ENCODE measurements at regions not wholly inside any gene's neighbourhood (a gene's known extent, or its start where the extent isn't known, plus 50 kb on each side); places are given as distances from the start of the nearest gene placed in this dataset.

GRCh38 chr13:112209266-112209665 lies 142.3 kb downstream of the SOX1 start:
- TF ChIP-seq ZNF462 (CRISPR knock-in tag; IDR thresholded peaks at IDR 0.05) (no peak), ETS1 (IDR thresholded peaks at IDR 0.05) (no peak), NANOG (IDR thresholded peaks at IDR 0.05; ENCODE audit: borderline replicate concordance) (no peak), JUNB (IDR thresholded peaks at IDR 0.05; ENCODE audit: unreplicated experiment) (no peak), EZH2phosphoT487 (IDR thresholded peaks at IDR 0.05; ENCODE audit: unreplicated experiment) (no peak), ZNF114 (CRISPR knock-in tag; IDR thresholded peaks at IDR 0.05) (no peak), POLR2AphosphoS5 (IDR thresholded peaks at IDR 0.05; ENCODE audit: low read depth) (no peak), CREB1 (CRISPR knock-in tag; IDR thresholded peaks at IDR 0.05; ENCODE audit: low read depth) (no peak), EZH2 (IDR thresholded peaks at IDR 0.05; ENCODE audit: low read depth, unreplicated experiment) (no peak), STAT1 (IDR thresholded peaks at IDR 0.05; ENCODE audit: unreplicated experiment) (no peak), ZNF331 (CRISPR knock-in tag; IDR thresholded peaks at IDR 0.05; ENCODE audit: low read depth) (no peak)
- TF ChIP-seq, protein P1, sequence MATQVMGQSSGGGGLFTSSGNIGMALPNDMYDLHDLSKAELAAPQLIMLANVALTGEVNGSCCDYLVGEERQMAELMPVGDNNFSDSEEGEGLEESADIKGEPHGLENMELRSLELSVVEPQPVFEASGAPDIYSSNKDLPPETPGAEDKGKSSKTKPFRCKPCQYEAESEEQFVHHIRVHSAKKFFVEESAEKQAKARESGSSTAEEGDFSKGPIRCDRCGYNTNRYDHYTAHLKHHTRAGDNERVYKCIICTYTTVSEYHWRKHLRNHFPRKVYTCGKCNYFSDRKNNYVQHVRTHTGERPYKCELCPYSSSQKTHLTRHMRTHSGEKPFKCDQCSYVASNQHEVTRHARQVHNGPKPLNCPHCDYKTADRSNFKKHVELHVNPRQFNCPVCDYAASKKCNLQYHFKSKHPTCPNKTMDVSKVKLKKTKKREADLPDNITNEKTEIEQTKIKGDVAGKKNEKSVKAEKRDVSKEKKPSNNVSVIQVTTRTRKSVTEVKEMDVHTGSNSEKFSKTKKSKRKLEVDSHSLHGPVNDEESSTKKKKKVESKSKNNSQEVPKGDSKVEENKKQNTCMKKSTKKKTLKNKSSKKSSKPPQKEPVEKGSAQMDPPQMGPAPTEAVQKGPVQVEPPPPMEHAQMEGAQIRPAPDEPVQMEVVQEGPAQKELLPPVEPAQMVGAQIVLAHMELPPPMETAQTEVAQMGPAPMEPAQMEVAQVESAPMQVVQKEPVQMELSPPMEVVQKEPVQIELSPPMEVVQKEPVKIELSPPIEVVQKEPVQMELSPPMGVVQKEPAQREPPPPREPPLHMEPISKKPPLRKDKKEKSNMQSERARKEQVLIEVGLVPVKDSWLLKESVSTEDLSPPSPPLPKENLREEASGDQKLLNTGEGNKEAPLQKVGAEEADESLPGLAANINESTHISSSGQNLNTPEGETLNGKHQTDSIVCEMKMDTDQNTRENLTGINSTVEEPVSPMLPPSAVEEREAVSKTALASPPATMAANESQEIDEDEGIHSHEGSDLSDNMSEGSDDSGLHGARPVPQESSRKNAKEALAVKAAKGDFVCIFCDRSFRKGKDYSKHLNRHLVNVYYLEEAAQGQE (IDR thresholded peaks at IDR 0.05; ENCODE audit: unreplicated experiment) = no peak
- TF ChIP-seq, protein P2, sequence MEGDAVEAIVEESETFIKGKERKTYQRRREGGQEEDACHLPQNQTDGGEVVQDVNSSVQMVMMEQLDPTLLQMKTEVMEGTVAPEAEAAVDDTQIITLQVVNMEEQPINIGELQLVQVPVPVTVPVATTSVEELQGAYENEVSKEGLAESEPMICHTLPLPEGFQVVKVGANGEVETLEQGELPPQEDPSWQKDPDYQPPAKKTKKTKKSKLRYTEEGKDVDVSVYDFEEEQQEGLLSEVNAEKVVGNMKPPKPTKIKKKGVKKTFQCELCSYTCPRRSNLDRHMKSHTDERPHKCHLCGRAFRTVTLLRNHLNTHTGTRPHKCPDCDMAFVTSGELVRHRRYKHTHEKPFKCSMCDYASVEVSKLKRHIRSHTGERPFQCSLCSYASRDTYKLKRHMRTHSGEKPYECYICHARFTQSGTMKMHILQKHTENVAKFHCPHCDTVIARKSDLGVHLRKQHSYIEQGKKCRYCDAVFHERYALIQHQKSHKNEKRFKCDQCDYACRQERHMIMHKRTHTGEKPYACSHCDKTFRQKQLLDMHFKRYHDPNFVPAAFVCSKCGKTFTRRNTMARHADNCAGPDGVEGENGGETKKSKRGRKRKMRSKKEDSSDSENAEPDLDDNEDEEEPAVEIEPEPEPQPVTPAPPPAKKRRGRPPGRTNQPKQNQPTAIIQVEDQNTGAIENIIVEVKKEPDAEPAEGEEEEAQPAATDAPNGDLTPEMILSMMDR (conservative IDR thresholded peaks at IDR 0.05; ENCODE audit: low read depth in 2 of 2) = no peak
- Histone ChIP-seq H3K4me1 (ENCODE audit: insufficient read depth) (peaks cover 16% of the 10 kb centered on the region), H3K4me2 (no peak overlapping the region), H3K27ac (ENCODE audit: low read depth) (no peak overlapping the region), H3K4me3 (no peak overlapping the region), H4K20me1 (replicated peaks; ENCODE audit: insufficient read depth) (no peaks in the 10 kb centered on the region), H2AFZ (no peak overlapping the region), H3K27me3 (ENCODE audit: insufficient read depth) (peaks cover 18% of the 10 kb centered on the region), H3K36me3 (ENCODE audit: insufficient read depth) (no peaks in the 10 kb centered on the region), H3K9me2 (ENCODE audit: insufficient read depth) (no peaks in the 10 kb centered on the region), H3F3A (replicated peaks; ENCODE audit: low read depth) (0 out of 2 replicates have a peak, but pooled peaks cover 4% of the 10 kb centered on the region), H3K79me2 (replicated peaks; ENCODE audit: insufficient read depth) (no peaks in the 10 kb centered on the region)
- Mint-ChIP-seq H3K36me3 (ENCODE audit: low read depth) (no peaks in the 10 kb centered on the region), H3K27me3 (ENCODE audit: insufficient read depth, low read depth, poor library complexity) (peaks cover 39% of the 10 kb centered on the region), H3K4me3 (no peak overlapping the region), H3K9me3 (no peaks in the 10 kb centered on the region), H3K27ac (no peak overlapping the region), H3K4me1 (peaks cover 37% of the 10 kb centered on the region)
- DNase-seq (ENCODE audit: low spot score) = no peak
- ATAC-seq = no peak

Measured in GM23338 (cell line).